ENCODE measurements at regions not wholly inside any gene's neighbourhood (a gene's known extent, or its start where the extent isn't known, plus 50 kb on each side); places are given as distances from the start of the nearest gene placed in this dataset.

DNA sequence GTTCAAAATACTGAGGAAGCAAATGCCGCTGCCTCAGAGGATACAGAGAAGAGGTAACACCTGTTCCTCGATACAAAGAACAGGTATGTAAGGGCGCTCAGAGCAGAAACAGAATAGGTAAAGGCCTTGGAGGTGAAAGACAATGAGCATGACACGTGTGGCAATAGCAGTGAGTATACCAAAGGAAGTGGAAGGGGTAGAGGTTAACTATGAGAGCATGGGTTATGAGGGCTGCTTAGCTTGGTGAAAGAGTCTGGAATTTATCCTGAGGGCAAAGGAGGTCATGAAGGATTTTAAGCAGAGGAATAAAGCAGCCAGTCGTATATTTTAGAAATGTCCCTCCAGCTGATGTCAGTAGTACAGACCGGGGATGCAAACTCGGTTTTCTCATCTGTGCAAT, 269.8 kb upstream of the ZNF462 start:
- TF ChIP-seq, protein P1, sequence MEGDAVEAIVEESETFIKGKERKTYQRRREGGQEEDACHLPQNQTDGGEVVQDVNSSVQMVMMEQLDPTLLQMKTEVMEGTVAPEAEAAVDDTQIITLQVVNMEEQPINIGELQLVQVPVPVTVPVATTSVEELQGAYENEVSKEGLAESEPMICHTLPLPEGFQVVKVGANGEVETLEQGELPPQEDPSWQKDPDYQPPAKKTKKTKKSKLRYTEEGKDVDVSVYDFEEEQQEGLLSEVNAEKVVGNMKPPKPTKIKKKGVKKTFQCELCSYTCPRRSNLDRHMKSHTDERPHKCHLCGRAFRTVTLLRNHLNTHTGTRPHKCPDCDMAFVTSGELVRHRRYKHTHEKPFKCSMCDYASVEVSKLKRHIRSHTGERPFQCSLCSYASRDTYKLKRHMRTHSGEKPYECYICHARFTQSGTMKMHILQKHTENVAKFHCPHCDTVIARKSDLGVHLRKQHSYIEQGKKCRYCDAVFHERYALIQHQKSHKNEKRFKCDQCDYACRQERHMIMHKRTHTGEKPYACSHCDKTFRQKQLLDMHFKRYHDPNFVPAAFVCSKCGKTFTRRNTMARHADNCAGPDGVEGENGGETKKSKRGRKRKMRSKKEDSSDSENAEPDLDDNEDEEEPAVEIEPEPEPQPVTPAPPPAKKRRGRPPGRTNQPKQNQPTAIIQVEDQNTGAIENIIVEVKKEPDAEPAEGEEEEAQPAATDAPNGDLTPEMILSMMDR (IDR thresholded peaks at IDR 0.05) = no peak
- TF ChIP-seq POLR2A (IDR thresholded peaks at IDR 0.05) = no peak
- TF ChIP-seq POLR2AphosphoS5 (IDR thresholded peaks at IDR 0.05) = no peak
